ENCODE measurements at regions not wholly inside any gene's neighbourhood (a gene's known extent, or its start where the extent isn't known, plus 50 kb on each side); places are given as distances from the start of the nearest gene placed in this dataset.

DNA sequence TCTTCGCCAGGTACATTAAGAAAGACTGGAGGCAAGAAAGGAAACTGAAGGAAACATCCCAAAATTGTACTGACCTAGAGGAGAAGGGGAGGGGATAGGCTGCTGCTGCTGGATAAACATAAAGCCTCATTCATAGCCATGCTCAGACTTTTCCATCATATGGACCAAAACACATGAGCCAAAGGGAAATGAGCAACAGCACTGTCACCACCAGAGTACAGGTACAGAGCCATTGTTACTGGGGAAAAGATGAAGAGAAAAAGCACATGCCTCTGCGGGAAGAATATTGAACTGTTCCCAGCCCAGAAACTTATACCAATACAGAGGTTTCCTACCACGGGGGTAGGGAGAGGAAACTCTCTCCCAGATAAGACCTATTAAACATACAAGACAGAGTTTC lies 861.9 kb downstream of the NTRK3 start:
- Mint-ChIP-seq H3K4me1 (ENCODE audit: insufficient read depth, unreplicated experiment) (no peaks in the 10 kb centered on the region), H3K4me3 (ENCODE audit: unreplicated experiment) (no peak overlapping the region), H3K27ac (ENCODE audit: low read depth, unreplicated experiment) (no peak overlapping the region), H3K27me3 (ENCODE audit: insufficient read depth, unreplicated experiment) (no peaks in the 10 kb centered on the region), H3K36me3 (ENCODE audit: insufficient read depth, unreplicated experiment) (peaks cover 3% of the 10 kb centered on the region), H3K9me3 (ENCODE audit: unreplicated experiment) (no peaks in the 10 kb centered on the region)
- CTCF ChIA-PET: no interaction called here
- intact Hi-C loops (cut with micrococcal nuclease): no loop called here
- BruUV-seq (replicated peaks): no TSS peak
- DNase-seq (ENCODE audit: unreplicated experiment): no peak
- POLR2A ChIA-PET: no interaction called here
- TF ChIP-seq, protein P1, sequence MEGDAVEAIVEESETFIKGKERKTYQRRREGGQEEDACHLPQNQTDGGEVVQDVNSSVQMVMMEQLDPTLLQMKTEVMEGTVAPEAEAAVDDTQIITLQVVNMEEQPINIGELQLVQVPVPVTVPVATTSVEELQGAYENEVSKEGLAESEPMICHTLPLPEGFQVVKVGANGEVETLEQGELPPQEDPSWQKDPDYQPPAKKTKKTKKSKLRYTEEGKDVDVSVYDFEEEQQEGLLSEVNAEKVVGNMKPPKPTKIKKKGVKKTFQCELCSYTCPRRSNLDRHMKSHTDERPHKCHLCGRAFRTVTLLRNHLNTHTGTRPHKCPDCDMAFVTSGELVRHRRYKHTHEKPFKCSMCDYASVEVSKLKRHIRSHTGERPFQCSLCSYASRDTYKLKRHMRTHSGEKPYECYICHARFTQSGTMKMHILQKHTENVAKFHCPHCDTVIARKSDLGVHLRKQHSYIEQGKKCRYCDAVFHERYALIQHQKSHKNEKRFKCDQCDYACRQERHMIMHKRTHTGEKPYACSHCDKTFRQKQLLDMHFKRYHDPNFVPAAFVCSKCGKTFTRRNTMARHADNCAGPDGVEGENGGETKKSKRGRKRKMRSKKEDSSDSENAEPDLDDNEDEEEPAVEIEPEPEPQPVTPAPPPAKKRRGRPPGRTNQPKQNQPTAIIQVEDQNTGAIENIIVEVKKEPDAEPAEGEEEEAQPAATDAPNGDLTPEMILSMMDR (IDR thresholded peaks at IDR 0.05; ENCODE audit: unreplicated experiment): no peak

DNA sequence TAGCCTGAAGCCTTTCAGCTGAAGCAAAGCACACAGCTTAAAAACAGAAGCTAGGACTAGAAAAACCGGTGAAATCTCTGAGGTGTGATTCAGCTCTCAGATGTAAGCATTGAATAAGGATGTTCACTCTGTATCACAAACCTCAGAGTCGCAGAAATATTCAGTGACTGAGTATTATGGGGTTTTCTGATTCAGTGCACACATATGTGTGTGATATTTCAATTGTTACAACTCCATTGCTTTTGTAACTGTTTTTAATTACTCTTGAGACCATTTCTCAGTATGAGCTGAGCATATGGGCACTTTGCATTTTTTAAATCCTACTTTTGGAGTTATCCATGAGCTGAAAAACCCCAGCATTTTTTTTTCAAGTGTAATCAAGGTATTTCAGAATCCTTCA lies 868.8 kb downstream of the NTRK3 start:
- Mint-ChIP-seq H3K27me3 (ENCODE audit: insufficient read depth, unreplicated experiment) (no peaks in the 10 kb centered on the region), H3K4me1 (ENCODE audit: insufficient read depth, unreplicated experiment) (no peaks in the 10 kb centered on the region), H3K27ac (ENCODE audit: low read depth, unreplicated experiment) (no peak overlapping the region), H3K9me3 (ENCODE audit: unreplicated experiment) (no peaks in the 10 kb centered on the region), H3K4me3 (ENCODE audit: unreplicated experiment) (no peak overlapping the region), H3K36me3 (ENCODE audit: insufficient read depth, unreplicated experiment) (peaks cover 4% of the 10 kb centered on the region)
- DNase-seq (ENCODE audit: unreplicated experiment): no peak
- TF ChIP-seq, protein P1 (IDR thresholded peaks at IDR 0.05; ENCODE audit: unreplicated experiment): no peak
- intact Hi-C loops (cut with micrococcal nuclease): no loop called here
- BruUV-seq (replicated peaks): no TSS peak
- ChIA-PET CTCF (interaction anchor here (0.6 to 0.7 kb wide), 2 partner anchors 274 to 439 kb away, joined by 3 read pairs; no protein-coding TSS in a partner anchor), POLR2A (no interaction called here)

DNA sequence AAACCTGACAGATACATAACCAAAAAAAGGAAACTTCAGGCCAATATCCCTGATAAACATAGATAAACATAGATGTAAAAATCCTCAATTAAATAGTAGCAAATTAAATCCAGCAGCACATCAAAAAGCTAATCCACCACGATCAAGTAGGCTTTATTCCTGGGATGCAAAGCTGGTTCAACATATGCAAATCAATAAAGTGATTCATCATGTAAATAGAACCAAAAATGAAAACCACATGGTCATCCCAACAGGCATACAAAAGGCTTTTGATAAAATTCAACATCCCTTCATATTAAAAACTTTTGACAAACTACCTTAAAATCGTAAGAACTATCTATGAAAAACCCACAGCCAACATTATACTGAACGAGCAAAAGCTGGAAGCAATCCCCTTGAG lies 882.2 kb downstream of the NTRK3 start:
- intact Hi-C loops (cut with micrococcal nuclease): no loop called here
- peaks cover 20% of the 10 kb centered on the region for H3K9me3 Mint-ChIP-seq (ENCODE audit: unreplicated experiment)
- CTCF ChIA-PET: no interaction called here

DNA sequence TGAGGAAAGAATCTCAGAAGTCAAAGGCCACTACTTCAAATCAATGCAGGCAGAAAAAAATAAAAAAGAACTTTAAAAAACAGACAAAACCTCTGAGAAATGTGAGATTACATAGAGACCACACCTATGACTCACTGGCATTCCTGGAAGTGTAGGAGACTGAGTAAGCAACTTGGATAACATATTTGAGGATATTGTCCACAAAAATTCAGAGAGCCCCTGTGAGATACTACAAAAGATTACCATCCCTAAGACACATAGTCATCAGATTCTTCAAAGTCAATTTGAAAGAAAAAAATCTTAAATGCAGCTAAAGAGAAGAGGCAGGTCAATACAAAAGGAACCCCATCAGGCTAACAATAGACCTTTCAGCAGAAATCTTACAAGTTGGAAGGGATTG lies 887.3 kb downstream of the NTRK3 start:
- ChIA-PET CTCF (interaction anchor here (0.6 to 0.7 kb wide), 3 partner anchors 15 to 905 kb away, joined by 3 read pairs; no protein-coding TSS in a partner anchor), POLR2A (interaction anchor here (1.9 kb wide), 1 partner anchor 15 kb away, joined by 6 read pairs; no protein-coding TSS in a partner anchor)
- TF ChIP-seq, protein P1 (IDR thresholded peaks at IDR 0.05; ENCODE audit: unreplicated experiment): no peak
- Mint-ChIP-seq H3K27ac (ENCODE audit: low read depth, unreplicated experiment) (peak overlapping the region; percentile 85), H3K27me3 (ENCODE audit: insufficient read depth, unreplicated experiment) (no peaks in the 10 kb centered on the region), H3K36me3 (ENCODE audit: insufficient read depth, unreplicated experiment) (peaks cover 7% of the 10 kb centered on the region), H3K4me3 (ENCODE audit: unreplicated experiment) (no peak overlapping the region), H3K4me1 (ENCODE audit: insufficient read depth, unreplicated experiment) (peaks cover 48% of the 10 kb centered on the region), H3K9me3 (ENCODE audit: unreplicated experiment) (peaks cover 20% of the 10 kb centered on the region)
- intact Hi-C loops (cut with micrococcal nuclease): loop anchor here (5.0 kb wide), 1 partner anchor 102 kb away; no protein-coding TSS in a partner anchor
- BruUV-seq (replicated peaks): no TSS peak
- peak; percentile 67 for DNase-seq (ENCODE audit: unreplicated experiment)

More for the DNA sequence above, 882.2 kb downstream of the NTRK3 start:
- no peak overlapping the region for H3K27ac Mint-ChIP-seq (ENCODE audit: low read depth, unreplicated experiment)
- H3K27me3 Mint-ChIP-seq (ENCODE audit: insufficient read depth, unreplicated experiment): no peaks in the 10 kb centered on the region
- BruUV-seq (replicated peaks): no TSS peak
- no peak for DNase-seq (ENCODE audit: unreplicated experiment)
- H3K4me3 Mint-ChIP-seq (ENCODE audit: unreplicated experiment): no peak overlapping the region
- peaks cover 6% of the 10 kb centered on the region for H3K36me3 Mint-ChIP-seq (ENCODE audit: insufficient read depth, unreplicated experiment)
- POLR2A ChIA-PET: interaction anchor here (0.6 kb wide), 1 partner anchor 12 kb away, joined by 3 read pairs; no protein-coding TSS in a partner anchor
- peaks cover 9% of the 10 kb centered on the region for H3K4me1 Mint-ChIP-seq (ENCODE audit: insufficient read depth, unreplicated experiment)
- TF ChIP-seq, protein P1 (IDR thresholded peaks at IDR 0.05; ENCODE audit: unreplicated experiment): no peak

Data from MCF 10A (cell line).